ENCODE measurements at regions not wholly inside any gene's neighbourhood (a gene's known extent, or its start where the extent isn't known, plus 50 kb on each side); places are given as distances from the start of the nearest gene placed in this dataset.

DNA sequence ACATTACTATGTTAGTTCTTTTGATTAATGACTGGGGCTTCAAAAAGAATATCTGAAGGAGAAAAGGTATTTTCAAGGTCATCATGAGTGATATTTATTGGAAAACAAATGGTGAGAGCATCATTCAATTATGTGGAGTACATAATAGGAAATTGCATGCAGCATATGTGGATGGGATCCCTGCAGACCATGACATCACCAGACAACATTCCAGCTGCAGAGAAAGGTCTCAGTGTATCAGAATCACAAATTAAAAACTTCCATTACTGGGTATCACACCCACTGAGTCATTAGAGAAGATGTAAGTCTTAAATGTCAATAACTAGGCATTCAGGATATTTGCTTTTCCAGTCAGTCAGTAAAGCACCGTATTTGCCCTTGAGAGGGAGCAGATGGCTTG is 574.4 kb upstream of the SLC10A2 start:
- no peak for TF ChIP-seq GATA2 (IDR thresholded peaks at IDR 0.05; ENCODE audit: low read depth, low read length)
- TF ChIP-seq GATA3 (IDR thresholded peaks at IDR 0.05; ENCODE audit: low read depth, low read length) = no peak

Data from SH-SY5Y (cell line).